Activated effector memory CD4-positive, alpha-beta T cell treated with anti-CD3 and anti-CD28 coated beads, Interleukin-2, amount 50 U/mL, for 16 hours (primary cell): ENCODE measurements at regions not wholly inside any gene's neighbourhood (a gene's known extent, or its start where the extent isn't known, plus 50 kb on each side); places are given as distances from the start of the nearest gene placed in this dataset.
"Not testable (repeated sequence)": the region's sequence is repeated elsewhere in the genome, so short reads cannot be mapped to it uniquely, and the experiment has no call there.

ENCODE experiments used
- DNase-seq: peaks from one replicate; pipeline ENCODE4 v3.0.0-alpha.2; 2020

DNA sequence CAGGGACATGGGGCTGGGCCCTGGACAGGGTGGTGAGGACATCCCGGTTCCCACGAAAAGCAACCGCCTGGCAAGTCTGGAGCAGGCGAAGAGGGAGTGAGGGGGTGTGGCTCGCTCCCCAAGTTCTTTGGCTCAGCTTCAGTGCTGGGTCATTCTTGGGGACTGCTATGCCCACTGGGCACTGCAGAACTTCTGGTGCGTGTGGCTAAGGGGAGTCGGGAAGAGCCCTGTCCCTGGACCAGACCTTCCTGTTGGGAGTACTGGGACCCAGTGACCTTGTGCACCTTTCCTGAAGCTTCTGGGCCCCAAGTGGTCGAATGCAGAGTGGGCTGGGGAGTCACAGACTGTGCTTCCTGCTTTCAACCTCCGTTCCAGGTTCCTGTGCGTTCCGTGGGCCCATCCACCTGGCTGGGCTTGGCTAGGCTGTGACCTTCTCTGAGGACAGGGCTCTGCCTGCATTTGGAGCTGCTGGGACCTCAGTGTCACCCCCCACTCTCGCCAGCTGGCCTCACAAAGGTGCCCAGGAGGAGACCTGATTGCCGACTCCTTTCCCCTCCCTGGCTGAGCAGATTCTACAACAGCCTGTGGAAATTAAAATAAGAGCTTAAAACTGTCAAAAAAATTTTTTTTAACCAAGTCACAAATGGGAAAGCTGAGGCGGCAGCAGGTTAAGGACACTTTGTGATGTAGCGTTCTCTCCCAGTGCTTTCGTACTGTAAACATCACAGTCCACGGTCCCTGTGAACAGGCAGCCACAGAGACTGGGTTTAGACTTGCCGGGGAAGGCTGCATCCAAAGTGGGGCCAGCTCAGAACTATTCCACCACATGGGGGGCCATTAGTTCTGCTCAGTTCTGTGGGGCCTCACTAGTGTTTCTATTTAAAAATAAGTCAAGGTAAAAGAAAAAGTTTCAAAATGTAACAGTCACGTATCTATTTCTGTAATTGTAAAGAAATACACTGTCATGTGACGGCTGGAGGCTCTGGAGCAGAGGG lies 63.8 kb upstream of the WNT7B start:
- peak; percentile 44 for DNase-seq

DNA sequence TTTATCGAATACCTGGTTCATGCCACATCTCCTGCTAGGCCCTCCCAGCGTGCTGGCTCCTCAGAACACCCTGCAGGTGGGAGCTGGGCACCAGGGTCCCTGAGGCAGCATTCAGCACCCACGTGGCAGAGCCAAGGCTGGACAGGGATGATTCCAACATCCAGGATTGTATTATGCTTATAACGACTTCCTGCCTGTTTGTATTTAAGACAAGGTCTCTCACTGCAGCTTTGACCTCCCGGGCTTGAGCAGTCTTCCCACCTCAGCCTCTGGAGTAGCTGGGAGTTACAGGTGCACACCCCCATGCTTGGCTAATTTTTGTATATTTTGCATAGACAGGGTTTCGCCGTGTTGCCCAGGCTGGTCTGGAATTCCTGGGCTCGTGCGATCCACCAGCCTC lies 64.7 kb upstream of the WNT7B start:
- DNase-seq, result peak; percentile 41

DNA sequence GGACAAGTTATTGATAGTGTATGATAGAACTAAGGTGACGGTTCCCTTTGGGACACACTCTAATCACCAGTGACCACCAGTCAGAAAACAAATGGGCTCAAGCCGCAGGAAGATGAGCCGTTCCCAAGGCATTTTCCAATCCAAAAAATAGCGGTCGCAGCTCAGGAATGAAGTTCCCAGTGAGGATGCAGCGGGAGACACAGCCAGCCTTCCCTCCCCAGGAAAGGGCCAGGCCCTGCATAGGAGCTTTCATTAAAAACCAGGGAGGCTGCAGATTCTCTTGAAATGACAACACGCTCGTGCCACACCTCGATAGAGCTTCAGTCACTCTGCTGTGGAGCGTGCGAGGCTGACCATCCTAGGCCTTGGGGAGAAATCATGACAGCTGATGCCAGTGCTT lies 65.8 kb upstream of the WNT7B start:
- peak; percentile 48 for DNase-seq

DNA sequence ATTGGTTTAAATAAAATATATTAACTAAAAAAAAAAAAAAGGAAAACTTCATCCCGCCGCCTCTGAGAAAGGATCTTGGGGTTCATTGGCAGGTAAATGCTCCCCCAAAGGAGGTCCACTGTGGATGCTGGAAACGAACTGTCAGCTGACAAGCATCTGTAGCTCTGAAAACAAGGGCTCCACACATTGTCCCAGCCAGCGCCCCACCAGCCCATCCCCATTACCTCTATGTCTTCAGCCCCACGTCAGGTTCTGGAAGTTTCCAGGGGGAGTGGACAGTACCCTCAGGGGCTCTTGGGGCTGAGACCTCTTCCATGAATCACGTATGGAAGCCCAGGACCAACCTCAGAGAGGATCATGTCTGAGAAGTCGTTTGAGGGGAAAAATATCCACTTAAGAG lies 66.4 kb upstream of the WNT7B start:
- peak; percentile 50 for DNase-seq

DNA sequence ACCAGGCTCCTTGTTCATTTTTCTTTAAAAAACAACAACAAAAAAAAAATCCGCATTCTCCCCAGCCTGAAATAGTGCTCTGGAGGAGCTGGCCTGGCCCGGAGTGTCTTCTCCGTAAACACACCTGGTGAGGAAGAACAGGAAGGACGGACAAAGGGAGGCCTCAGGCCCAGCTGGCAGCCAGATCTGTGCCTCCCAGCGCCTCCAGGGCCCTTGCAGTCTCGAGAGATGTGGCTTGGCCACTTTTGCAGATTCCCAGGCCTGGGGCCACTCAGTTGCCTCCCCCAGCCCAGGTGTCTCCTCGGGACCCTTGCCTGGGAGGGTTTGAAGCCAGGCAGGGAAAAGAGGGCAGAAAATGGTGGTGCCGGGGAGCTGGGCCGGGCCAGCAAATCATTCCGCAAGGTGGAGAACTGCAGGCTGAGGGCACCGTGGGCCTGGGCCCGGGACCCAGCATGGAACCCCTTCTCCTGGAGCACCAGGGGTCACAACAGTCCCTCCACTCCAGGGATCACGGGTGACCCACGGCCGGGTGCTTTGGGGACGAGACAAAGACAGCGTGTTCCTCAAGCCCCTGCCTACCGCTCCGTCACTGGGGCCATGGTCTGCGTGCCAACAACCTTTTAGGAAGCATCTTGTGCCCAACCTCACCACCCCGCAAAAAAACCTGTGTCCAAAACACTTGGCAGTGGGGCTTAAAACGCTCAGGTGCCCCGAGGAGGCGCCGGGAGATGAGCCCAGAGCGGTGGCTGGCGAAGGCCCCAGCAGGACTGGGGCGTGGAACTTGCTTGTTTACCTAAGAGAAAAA lies 67.1 kb upstream of the WNT7B start:
- DNase-seq, result no peak

DNA sequence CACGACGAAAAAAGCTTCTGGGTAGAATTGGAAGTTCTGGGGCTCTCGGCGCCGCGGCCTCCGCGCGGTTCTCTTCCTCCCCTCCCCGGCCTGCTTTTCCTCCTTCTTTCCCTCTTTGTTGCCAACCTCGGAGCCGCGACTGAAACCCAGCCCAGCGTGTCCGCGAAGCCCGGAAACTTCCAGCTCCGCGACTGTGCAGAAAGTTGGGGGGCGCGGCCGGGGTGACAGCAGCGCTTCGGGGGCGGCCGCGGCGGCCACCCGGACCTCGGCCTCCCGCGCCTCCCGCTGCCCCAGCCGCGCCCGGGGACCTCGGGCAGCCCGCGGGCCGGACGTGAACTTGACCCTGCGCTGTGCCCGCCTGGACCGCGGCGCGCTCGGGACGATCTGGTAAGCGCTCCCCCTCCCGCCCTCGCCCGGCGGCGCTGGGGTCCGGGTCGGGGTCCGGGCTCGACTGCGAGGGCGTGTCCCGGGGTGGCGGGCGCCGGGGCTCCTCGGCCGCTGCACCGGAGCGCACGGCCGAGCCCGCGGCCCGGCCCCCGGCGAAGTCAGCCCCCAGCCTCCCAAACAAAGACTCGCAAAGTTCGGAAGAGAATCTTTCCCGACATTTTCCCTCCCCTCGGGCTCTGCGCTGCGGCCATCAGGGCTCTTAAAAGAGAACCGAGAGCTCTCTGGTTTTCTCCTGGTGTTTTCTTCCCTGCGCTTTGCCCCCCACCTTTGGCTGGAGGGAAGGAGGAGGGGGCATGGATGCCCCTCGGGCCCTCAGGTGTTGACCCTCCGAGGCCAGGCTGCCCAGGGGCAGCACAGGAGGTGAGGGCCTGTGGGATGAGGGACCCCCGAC lies 67.9 kb upstream of the WNT7B start:
- DNase-seq, result peak; percentile 74

DNA sequence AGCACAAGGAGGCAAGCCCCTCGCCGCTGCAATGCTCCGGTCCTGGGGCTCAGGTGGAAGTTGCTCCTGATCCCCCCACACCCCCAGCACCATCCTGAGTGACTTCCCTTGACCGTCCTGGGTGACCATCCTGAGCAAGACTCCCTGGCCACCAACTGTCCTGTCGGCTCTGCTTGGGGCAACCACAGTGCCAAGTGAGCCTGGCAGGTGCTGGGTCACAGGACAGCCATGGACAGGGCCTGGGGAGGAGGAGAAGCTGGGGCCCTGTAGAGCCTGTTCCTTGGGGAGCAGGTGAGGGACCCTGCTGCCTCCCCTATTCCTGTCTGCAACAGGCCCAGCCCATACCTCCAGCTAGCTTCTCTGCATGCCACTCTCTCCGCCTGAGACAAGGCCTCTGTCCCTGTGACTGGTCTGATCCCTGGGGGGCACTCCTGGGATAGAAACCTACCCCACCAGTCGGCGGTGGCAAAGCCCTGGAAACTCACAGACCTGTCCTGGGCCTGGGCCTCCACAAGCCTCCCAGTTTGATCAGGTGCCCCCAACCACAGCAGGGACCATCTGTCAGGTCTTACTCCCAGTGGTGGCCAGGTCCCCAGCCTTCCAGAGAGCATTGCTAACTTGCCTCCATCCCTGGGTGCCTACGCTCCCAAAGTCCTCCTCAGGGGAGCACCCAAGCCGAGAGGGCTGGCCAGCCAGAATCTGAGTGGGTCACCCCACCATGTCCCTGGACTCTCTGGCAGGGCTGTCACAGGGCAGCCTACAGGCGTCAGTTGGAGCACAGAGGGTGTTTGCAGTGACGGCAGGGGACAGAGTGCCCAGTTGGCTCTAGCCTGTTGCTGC lies 68.7 kb upstream of the WNT7B start:
- DNase-seq, result peak; percentile 62

DNA sequence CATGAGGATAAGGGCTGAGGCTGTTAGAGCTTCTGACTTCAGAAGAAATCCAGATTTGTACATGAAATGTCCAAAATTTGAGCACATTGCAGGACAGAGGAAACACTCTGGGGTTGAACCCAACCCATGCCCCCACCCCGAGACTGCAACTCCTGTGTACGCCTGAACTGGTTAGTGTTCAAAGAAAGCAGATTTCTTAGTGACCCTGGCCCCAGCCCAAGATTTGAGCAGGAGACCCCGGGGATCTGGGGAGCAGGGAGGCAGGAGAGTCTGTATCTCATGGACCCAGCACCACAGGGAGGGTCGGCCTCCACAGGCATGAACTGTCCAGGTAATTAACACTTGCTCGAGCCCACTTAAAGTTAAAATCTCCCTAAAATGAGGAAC lies 69.3 kb upstream of the WNT7B start:
- DNase-seq, result no peak

DNA sequence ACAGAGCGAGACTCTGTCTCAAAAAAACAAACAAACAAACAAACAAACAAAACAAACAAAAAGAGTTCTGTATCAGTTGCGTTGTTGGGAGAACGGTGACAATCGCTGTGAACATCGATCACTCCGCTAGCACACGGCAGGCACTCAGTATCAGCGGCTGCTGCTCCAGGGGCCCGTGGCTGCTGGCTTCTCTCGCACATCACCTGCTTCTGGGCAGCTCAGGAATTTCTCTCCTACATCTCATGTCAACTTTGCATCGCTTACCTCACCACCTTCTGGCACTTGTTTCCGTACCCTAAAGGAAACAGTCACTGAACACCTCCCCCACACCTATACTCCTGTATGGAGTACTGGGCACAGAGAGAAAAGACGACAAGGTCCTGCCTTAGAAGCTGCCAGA lies 70.3 kb upstream of the WNT7B start:
- peak; percentile 44 for DNase-seq

DNA sequence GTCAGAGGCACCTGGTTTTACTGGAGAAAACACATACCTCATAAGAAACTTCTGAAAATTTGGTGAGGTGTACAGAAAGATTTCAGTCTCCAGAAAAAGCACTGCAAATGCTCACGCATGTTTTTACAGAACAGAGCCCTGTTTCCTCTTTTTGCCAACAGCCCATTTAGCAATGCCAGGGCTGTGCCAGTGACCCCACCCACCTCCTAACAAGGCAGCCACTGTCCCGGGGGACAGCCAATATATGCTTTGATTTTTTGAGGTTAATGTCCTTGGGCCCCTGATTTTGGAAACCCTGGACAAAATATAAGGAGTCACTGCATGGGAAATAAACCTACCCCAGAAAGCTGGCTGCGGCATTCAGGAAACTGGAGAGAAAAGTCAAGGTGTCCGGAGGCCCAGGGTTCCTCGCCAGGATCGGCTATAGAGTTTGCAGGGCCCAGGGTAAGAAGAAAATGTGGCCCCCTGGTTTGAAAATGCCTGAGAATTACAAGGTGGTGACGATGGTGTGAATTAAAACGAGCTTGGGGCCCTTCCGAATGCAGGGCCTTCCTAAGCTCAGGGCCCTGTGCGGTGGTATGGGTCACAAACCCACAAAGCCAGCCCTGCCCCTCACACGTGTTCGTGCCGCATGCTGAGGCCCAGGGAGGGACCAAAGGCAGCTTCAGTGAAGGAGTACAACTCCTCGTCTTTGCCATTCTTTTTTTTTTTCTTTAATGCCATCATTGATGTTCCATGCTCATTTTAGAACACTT lies 71.1 kb upstream of the WNT7B start:
- DNase-seq, result peak; percentile 60

DNA sequence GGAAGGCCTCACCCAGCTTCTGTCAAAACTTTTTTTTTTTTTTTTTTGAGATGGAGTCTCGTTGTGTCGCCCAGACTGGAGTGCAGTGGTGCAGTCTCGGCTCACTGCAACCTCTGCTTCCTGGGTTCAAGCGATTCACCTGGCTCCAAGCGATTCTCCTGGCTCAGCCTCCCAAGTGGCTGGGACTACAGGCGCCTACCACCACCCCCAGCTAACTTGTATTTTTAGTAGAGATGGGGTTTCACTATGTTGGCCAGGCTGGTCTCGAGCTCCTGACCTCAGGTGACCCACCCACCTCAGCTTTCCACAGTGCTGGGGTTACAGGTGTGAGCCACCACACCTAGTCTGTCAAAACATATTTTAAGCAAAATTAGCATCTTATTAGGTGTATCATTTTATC lies 71.7 kb upstream of the WNT7B start:
- not testable (repeated sequence) for DNase-seq

DNA sequence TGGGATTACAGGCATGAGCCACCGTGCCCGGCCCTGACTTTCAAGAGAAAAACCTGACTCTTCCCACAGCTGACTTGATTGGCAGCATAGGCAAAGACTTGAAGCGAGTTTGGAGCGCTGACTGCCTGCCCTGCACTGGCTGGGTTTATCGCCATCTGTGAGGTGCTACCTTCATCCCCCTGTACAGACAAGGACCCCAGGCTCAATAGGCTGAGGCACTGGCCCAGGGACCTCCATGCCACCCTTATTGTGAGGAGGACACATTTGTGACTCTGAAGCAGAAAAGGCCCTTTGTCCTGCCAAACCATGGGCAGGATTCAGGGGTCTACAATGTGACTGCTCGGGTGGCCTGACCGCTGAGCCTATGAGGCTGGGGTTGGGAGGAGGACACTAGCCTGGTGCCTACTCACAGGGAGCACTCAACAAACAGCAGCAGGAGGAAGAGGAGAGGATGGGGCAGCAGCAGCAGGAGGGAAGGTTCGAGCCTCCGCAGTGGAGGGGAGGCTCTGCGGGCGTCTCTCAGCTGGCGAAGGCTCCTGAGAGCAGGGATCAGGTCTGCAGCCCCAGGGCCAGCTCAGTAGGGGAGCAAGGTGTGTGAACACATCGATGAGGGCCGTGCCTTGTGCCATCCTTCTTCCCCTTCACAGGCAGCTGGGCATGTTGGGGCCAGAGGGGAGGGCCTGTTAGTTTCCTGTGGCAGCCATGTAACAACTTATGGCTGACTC lies 72.9 kb upstream of the WNT7B start:
- peak; percentile 36 for DNase-seq

DNA sequence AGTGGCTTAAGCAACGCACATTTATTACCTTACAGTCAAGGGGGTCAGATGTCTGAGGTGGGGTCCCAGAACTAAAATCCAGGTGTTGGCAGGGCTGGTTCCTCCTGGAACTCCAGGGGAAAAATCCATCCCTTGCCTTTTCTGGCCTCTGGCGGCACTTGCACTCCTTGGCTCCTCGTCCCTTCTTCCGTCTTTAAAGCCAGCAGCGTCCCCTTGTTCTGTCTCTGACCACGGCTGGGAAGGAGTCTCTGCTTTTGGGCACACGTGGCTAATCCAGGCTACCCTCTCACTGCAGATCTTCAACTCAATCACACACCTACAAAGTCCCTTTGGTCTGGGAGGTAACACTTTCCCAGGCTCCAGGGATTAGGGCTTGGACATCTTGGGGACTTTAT lies 73.5 kb upstream of the WNT7B start:
- peak; percentile 17 for DNase-seq

DNA sequence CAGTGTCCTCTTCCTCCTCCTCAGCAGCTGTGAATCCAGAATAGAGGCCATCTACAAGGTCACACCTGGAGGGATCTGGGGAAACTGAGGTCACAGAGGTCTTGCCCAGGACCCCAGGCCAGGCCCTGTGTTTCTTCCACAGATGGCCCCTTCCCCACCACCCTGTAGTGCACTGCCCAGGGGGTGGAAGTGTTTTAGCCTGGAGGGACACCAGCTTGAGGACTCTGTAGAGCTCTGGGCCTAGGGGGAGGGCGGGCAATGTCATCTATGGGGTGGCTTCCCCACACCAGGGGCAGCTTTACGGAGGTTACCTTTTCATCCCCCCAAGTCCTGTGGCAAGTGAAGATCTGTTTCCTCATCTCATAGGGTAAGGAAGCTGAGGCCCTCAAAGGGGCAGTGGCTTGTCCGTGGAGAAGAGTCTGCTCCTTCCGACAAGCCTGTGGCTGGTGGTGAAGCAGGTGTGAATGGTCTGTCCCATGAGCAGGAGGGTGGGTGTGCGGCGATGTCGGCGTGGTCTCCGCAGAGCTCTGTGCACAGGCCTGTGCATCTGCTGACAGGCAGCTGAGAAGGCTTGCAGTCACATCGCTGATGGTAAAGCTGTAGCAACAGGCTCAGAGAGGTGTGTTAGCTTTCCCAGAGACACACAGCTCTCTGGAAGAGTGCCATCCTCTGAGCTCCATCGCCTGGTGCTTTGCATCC lies 74.1 kb upstream of the WNT7B start:
- DNase-seq, result peak; percentile 55

DNA sequence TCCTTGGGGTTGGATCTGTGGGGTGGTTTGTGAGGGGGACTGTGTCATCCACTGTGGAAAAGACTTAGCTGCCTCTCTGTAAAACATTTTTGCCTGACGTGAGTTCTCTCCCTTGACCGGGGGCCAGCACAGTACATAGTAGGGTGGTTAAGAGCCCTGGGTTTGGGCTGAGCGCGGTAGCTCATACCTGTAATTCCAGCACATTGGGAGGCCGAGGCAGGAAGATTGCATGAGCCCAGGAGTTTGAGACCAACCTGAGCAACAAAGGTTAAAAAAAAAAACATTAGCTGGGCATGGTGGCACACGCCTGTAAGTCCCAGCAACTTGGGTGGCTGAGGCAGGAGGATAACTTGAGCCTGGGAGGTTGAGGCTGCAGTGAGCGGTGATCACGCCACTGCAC lies 74.7 kb upstream of the WNT7B start:
- DNase-seq, result peak; percentile 19

DNA sequence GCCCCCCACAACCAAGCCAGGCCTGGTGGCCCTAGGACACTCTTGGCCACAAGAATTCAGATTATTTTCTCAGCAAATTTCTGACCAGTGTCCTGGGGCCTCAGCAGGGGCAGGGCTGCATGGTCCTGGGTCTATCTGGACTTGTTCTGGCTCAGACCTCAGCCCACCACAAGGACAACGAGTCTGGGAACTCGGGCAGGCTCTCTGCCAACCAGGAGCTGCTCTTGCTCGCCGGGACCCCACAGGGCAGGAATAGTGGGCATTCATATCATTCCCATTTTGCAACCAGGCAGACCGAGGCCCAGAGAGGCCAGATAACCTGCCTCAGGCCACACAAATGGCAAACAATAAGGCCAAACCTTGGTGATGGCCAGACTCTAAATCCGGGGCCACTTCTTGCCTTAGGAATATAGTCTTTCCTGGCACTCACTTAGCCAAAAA lies 75.4 kb upstream of the WNT7B start:
- no peak for DNase-seq

DNA sequence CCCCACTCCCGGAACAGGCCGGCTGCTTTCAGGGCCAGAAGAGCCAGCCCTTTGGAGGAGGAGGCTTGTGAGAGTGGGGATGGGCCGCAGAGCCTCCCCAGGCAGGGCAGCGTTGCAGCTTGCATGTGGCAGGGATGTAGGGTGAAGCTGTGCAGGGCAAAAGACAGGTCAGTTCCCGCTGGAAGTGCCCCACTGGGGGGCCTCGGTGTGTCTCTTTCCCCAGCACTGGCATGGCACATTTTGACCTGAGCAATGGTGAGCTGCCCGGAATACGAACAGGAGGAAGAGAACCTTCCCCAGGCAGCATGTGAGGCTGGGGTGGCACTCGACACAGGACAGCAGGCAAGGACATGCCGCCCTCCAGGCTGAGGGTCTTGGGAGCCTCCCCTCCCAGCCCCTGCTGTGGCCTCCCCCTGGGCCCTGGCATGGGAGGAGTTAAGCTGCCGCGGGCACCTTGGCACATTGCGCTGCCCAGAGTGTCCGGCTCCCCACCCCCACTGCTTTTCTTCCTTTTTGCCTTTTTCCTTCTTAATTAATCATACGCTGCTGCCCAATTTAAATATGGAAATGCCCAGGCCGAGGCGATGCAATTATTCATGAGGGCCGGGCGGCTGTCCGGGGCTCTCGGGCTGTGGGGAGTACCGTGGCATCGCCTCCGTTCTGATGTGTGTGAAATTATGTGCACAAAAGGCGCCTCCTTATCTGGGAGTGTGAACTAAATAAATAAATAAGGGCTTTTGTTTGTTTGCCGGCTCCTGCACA lies 76.0 kb upstream of the WNT7B start:
- DNase-seq, result peak; percentile 68

DNA sequence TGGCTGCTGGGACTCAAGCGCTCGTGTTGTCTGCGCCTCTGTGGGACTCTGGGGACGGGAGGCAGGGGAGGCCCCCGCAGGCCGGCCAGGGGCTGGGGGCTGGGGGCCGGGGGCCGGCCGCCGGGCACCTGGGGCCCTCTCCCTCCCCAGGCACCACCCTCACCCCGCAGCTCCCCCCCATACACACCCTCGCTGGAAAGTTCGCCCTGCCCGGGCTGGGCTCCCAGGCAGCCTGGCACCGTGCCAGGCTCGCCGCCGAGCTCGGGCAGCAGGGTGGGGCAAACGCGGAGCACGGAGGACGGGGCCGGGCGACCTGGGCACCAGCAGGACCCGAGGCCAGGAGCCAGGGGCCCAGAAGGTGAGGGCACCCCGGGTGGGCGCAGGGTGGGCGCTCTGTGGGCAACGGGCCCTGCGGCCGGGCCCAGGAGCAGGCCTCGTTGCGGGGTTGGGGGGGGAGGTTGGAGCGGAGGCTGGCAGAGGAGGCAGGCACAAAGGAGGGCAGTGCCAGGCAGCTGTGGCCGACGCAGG lies 76.7 kb upstream of the WNT7B start:
- DNase-seq, result peak; percentile 84
